Epithelial cell of prostate (primary cell): ENCODE measurements at regions not wholly inside any gene's neighbourhood (a gene's known extent, or its start where the extent isn't known, plus 50 kb on each side); places are given as distances from the start of the nearest gene placed in this dataset.
A peak's percentile ranks its signal among the peaks of the same experiment; 100 is the strongest.

Experiments
- DNase-seq: peaks from one replicate; pipeline ENCODE4 v3.0.0-alpha.2; 2011; ENCODE audit warnings: low read depth, low spot score
- H3K27ac ChIP-seq: fragments of 450-650 bp; 2 replicates; pipeline ENCODE4 v1.5.1; 2017; ENCODE audit warnings: mild to moderate bottlenecking

DNA sequence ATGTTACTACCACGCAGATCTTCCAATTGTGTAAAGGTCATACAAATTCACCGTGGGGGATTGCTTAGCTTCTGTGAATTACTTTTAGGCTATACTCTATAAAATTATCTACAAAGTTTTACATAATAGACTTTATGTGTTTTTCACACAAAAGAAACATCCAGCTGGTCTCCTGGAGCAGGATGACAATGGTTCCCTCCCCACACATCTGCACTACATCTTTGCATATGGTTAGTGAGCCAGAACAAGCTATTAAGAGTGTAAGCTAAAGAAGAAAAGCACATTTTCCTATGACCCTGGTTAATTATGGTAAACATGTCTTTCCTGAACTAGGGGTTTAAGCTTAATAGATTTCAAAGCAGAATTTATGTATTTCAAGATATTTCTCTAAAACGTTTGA, 295.1 kb downstream of the ASXL3 start:
- no peak overlapping the region for H3K27ac ChIP-seq
- no peak for DNase-seq

DNA sequence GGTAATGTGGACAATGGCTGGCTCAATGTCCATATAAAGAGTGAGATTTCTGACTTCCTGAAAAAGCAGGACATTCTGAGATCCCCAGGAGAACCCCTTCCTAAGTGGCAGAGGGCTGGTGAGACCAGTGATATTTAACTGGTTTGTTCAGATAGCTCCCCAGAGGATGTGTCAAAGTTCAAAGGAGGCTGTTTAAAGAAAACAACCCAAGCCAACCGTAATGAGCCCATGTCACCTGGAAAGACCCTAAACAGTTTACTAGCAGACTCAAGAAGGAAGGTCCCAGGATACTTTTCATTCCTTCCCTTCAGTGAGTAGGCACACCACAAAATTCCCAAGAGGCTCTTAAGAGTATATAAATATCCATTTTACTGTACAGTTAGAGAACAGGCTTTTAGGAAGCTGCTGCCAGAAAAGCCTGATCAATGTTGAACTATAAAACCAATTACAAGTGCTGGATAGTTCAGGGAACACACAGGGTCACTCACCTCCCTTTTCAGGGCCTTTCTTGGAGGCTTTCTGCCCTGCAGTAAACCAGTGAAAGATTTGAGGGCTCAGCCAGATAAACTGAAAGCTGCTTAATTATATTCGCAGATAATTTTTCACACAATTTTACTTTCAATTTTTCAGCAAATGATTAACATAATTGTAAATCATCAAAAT, 293.5 kb downstream of the ASXL3 start:
- no peak for DNase-seq
- no peak overlapping the region for H3K27ac ChIP-seq

DNA sequence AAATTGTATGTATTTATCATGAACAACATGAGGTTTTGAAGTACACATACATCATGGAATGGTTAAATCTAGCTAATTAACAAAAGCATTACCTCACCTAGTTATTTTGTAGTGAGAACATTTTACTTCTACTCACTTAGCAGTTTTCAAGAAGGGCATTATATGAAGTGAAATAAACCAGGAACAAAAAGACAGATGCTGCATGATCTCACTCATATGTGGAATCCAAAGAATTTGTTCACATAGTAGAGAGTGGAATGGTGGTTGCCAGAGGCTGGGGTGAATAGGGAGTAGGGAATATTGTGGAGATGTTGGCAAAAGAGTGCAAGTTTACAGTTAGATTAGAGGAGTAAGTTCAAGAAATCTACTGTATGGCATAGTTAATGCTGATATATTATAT, 292.0 kb downstream of the ASXL3 start:
- H3K27ac ChIP-seq: no peak overlapping the region
- DNase-seq: no peak

DNA sequence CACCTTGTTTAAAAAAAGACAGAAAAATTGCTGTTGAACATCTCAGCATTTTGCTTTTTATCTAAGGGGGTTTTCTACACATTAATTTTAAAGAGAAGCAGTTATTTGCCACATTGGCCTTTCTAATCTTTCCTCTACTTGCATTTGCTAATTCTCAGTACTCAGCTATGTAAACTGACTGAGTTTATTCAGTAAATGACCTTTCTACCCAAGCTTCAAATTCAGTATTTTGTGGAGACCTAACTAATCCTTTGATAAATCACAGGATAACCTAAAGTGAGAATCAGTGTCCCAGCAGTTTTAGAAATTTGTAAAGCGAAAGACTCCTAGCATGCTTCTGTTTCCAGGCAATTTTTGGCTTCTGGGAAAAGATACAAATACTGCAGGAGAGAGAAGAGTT, 288.4 kb downstream of the ASXL3 start:
- no peak for DNase-seq
- no peak overlapping the region for H3K27ac ChIP-seq

DNA sequence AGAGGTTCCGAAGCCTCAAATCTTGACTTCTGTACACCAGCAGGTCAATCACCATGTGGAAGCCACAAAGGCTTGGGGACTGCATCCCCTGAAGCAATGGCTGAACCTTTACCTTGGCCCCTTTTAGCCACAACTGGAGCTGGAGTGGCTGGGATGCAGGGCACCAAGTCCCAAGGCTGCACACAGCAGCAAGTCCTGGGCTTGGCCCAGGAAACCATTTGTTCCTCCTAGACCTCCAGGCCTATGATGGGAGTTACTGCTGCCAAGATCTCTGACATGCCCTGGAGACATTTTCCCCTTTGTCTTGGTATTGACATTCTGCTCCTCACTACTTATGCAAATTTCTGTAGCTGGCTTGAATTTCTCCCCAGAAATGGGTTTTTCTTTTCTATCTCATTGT, 285.9 kb downstream of the ASXL3 start:
- H3K27ac ChIP-seq: no peak overlapping the region
- no peak for DNase-seq

DNA sequence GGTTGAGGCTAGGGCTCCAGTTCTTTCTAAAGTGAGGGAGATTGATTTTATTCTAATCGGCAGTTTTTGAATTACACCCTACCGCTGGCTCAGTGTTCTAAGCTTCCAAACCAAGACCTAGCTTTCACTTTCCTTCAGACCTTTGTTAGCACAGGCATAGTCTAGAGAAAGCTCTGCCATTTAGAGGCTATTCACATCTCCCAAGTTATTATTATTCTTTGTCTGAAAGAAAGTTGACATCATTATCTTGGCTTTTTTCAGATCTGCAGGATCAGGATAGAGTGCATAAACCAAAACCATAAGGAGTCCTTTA, 276.8 kb downstream of the ASXL3 start:
- DNase-seq: no peak
- no peak overlapping the region for H3K27ac ChIP-seq

DNA sequence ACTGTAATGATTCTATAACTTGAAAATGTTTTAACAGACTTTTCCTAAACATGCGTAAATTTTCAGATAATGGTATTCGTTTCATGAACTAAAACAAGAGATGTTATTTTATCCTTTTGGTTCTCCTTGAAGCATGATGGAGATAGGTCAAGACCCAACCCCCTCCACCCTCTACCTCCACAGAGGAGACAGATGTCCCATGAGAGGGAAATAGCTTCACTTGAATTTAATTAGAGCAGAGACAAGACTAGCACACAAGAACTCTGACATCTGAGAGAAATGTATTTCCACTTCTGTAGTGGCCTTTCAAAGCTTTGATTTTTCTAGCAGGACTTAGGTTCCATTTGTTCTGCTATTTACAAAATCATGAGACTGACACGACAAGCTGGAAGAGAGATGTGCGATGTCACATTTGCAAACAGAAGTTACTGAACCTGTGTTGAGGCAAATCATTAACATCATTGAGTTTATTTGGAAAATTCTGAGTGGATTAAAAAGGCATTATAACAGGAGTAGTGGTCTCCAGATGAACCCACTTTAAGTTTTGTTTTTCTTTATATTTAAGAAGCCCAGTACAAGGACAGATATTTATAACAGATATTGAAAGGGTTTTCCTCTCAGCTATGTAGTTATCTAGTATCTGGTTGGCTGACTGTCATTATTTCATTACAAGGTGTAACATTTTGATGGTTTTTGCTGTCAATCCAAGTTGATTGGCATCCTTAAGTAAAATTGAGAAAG, 276.2 kb downstream of the ASXL3 start:
- H3K27ac ChIP-seq: no peak overlapping the region
- no peak for DNase-seq

DNA sequence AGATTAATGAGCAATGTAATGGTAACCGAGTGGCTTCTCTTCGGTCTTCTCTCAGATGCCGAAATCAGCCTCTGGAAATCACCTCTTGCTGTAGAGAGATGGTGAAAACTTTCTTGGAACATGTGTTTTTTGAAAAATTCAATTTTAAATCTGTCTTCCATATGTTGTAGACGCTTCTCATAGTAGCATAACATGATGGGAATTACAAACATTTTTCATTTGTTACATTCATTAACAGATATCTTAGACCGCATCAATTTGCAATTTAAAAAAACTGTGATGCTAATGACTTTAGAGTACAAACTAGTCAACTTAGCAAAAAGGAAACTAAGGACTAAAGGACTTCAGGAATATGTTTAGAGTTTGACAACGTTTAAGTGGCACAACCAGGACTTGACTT, 275.2 kb downstream of the ASXL3 start:
- H3K27ac ChIP-seq: no peak overlapping the region
- DNase-seq: no peak

DNA sequence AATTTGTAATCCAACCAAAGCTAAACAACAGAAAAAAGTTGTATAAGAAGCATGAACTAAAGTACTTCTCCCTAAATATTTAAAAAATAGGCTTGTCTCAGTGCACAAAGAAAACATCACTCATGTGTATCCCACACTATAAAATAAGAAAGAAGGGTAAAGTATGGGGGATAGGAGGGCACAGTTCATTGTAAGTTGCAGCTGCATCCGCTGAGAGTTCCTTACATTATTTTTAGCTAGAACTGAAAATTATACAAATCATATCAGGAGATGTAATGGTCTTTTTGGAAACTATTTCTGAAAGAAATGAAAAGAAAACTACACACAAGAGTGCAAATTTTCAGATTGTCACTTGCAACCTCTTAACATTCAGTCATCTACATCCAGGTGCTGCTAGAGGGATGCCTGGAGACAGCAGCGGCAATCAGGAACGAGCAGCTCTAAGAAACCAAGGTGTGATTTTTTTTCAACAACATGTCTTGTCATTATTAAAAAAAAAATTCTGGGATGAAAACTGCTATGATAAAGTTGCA, 273.6 kb downstream of the ASXL3 start:
- DNase-seq: no peak
- H3K27ac ChIP-seq: no peak overlapping the region

DNA sequence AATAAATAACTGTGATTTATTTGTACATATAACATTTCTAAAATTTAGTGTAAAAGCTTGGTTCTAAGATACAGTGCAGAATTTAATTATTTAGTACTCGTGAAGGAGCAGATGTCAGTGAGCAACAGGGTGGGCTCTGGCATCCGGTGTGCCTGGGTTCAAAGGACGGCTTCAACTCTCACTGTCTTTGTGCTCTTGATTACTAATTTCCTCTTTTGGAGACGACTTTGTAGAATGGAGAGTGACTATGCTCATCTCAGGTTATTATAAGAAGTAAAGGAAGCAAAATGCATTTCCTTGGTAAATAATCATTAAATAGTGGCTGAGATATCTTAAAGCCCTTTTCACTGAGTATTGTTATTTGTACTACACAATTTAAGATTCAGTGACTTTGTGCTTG, 271.7 kb downstream of the ASXL3 start:
- no peak for DNase-seq

DNA sequence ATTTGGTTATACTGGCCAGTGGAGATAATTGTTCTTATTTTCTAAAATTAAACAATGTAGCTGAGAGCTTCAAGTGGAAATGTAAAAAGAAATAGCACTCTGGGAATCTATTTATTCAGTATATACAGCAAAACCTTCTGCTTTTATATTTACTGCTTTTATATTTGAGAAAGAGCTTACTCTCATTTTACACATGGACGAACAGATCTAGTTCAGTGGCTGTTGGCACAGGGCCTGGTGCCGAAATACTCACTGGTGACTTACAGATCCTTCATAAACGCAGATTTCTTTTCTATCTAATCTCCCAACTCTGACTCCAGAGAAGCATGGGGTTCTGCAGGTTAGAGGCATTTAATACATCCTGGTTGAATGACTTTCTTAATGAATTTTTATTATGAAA, 266.2 kb downstream of the ASXL3 start:
- no peak overlapping the region for H3K27ac ChIP-seq
- no peak for DNase-seq

More for the DNA sequence above, 271.7 kb downstream of the ASXL3 start:
- H3K27ac ChIP-seq: no peak overlapping the region

DNA sequence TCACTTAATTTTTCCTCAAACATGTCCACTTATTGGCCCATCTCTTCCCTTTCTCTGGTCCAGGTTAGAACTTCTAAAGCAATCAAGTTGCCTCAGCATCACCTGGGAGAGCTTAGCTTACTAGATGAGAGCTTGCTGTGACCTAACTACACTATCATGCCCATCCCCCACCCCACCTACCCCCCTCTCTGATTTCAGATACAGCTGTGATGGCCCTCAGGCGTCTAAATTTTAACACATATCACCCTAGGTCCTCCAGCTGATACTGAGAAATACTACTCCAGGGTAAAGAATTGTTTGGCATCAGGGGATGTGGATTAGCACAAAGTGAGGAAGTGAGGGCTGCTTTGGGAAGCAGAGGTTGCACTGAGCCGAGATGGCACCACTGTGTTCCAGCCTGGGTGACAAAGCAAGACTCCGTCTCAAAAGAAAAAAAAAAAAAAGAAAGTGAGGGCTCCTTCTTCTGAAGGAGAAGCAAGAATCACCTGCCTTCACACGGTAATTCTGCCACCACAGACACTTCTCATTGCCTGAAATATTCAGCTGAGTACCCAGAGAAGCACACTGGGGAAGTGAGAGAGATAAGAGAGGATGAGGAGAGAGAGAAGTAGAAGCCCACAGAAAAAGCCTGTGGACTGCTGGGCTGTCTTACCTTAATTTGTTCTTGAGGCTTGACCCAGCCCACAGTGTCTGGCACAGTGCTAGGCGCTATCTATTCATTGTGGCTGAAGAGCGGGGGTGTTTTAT, 263.4 kb downstream of the ASXL3 start:
- no peak overlapping the region for H3K27ac ChIP-seq
- no peak for DNase-seq

DNA sequence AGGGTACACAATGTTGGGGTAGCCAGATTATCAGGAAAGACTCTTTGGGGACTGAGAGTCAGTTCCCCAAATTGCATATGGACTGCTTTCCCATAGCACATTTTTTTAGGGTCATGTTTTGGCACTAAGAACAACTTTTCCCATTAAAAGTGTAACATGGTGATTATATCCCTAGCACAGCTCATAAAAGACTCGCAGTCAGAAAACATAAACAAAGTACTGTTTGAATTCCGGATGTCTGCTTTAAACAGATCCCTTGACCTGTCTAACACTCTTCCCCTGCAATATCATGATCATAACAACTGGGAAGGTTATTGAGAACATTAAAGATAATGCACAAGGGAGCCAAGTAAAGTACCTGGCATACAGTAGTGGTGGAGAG, 262.2 kb downstream of the ASXL3 start:
- no peak overlapping the region for H3K27ac ChIP-seq
- no peak for DNase-seq

DNA sequence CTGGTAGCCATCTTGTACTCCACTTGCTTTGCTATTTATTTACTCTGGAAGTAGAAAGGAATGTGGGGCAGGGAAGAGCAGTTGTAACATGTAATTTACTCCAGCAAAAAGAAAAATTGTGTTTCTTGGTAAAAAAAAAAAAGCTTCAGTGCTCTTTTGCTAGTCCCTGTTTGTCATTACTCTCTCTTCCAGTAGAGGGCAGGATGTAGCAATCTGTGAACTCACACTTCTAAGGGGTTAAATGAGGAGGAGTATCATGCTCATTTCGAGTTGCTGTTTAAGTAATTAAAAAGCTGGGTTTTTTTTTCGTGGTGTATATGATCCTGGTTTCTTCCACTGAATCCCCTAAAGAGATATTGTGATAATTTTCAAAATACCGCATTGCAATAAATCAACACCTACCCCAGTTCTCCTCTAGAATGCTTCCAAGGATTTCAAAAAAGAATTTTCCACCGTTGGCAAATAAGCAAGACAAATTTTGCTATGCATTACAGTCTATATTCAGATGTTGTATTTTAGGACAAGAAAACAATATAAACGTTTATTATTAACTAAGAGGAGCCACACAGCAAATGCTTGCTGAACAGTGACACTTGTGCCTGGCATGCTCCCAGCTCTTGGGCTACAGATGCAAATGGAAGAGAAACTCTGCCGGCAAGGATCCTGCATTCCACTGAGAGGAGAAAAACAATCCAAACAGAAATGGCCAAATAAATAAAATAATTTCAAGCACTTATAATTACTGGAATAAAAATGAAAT, 261.6 kb downstream of the ASXL3 start:
- peak; percentile 10 for DNase-seq
- H3K27ac ChIP-seq: no peak overlapping the region

DNA sequence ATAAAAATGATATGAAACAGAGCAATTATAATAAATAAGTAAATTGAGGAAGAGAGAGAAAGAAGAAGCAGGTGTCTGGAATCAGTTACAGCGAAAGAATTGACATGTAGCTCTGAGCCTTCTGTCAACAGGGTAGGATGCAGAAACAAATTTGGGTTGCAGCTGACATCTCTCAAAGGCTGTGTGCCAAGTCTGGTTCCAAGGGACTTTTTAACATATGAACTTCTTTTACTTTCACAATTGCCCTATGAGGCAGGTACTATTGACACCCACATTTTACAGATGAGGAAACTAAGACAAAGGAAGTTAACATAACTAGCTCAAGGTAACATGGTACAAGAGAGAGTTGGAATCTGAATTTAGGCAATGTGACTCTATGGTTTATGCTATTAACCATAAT, 260.0 kb downstream of the ASXL3 start:
- H3K27ac ChIP-seq: no peak overlapping the region
- DNase-seq: no peak

DNA sequence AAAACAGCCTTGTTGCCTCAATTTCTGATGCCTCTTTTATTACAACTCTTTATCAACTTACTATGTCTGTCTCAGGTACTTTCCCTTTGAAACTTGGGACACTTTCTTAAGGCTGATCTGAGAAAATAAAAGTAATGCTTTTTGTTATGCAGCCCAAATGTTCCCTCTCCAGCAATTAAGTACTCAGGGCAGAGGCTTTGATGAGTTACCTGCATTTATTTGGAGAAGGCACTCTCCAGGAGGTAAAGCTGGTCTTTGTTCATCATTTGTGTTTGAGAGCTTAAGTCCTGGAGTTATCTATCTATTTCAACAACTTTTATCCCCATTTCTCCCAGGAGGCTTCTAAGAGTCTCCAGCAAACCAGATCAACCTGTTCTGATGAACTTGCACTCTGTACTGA, 259.2 kb downstream of the ASXL3 start:
- H3K27ac ChIP-seq: no peak overlapping the region
- DNase-seq: no peak

DNA sequence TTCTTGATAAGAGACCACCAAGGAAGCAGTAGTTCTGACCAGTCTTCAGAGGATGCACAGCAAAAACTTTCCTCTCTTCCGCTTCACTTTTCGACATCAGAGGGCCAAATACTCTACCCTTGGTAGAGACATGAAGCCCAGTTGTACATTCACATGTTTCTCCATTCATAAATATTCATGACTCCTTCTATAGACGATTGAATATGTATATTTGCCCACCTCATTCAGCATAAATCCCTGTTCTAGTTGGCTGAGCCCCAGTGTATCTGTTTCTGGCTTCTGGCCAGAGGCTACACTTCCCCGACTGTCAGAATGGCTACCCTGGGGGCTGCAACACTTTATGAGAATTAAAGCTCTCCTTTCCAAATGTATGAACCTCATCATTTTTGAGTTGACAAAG, 258.5 kb downstream of the ASXL3 start:
- no peak for DNase-seq
- no peak overlapping the region for H3K27ac ChIP-seq

DNA sequence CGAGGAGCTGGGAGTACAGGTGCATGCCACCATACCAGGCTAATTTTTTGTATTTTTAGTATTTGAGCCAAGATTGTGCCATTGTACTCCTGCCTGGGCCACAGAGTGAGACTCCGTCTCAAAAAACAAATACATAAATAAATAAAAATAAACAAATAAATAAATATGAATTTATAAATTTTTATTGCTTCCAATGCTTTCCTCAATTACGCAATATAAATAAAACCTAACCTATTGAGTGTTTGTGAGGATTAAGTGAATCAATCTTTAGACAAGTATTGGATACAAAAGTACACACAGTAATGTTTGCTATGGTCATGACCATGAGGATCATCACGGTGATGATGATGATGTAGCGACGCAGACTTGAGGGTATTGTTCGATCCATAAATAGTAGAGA, 257.4 kb downstream of the ASXL3 start:
- DNase-seq: no peak
- H3K27ac ChIP-seq: no peak overlapping the region

DNA sequence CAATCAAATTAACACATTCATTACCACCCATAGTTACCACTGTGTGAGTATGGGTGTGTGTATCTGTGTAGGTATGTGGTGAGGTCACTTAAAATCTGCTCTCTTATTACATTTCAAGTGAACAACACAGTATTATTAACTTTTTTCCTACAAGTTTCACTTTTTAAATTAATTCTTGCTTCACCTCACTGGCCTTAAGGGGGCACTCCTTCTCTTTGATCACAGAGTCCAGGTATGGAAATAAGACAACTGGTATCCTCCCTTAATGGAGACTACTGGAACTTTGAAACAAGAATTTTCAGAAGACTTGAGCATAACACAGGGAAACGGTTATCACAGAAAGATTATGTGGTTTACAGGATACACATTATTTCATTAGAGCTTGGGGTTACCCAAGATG, 255.8 kb downstream of the ASXL3 start:
- H3K27ac ChIP-seq: no peak overlapping the region
- no peak for DNase-seq

DNA sequence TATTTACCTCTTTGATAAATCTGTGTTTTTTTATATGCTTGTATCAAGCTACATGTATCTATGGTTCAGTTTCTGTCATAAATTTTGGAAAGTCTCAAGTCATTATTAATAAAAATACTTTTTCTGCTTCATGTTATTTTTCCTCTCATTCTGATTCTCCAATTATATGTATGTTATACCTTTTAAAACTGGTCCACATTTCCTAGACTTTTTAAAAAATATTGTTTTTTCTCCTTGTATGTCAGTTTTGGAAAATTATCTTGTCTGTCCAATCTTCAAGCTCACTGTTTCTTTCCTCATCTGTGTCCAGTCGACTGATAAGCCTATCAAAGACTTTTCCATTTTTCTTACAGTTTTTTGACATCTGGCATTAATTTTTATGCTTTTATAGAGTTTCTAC, 253.4 kb downstream of the ASXL3 start:
- no peak overlapping the region for H3K27ac ChIP-seq
- no peak for DNase-seq

DNA sequence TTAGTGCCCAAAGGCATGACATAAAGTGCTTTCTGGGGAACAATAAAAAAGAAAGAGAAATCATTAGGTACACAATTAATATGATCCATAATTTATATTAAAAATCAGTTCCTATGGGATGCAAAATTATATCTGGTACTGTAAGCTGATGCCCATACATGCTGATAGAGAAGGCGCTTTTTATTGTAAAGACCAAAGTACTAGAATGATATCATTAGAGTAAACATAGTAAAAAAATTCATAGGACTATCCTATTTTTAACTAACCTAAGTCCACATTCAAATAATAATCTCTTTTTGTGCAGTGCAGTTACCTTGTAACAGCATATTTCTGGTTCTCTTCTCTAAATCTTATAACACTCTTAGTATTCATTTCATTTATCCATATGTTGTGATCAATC, 252.2 kb downstream of the ASXL3 start:
- no peak for DNase-seq
- no peak overlapping the region for H3K27ac ChIP-seq
